HG02763 (cell line): ENCODE measurements at regions not wholly inside any gene's neighbourhood (a gene's known extent, or its start where the extent isn't known, plus 50 kb on each side); places are given as distances from the start of the nearest gene placed in this dataset.

ENCODE experiments used
- ATAC-seq: cut with Tn5 transposase; IDR thresholded peaks from one replicate; pipeline ENCODE4 v1.9.1; 2021; ENCODE audit warnings: mild to moderate bottlenecking, moderate library complexity; ENCODE audit not compliant: unreplicated experiment

GRCh38 chr13:57784633-57785032, 153.1 kb downstream of the PCDH17 start:
- ATAC-seq, result no peak

- ATAC-seq, result no peak
These were observed 155.7 kb downstream of the PCDH17 start for GRCh38 chr13:57787058-57787791.

- ATAC-seq, result no peak
These were observed 168.1 kb downstream of the PCDH17 start for GRCh38 chr13:57799624-57800023.

GRCh38 chr13:57813651-57814050, 182.1 kb downstream of the PCDH17 start:
- no peak for ATAC-seq

- no peak for ATAC-seq
These were observed 184.1 kb downstream of the PCDH17 start for GRCh38 chr13:57815600-57815999.

GRCh38 chr13:57820924-57821323, 189.4 kb downstream of the PCDH17 start:
- no peak for ATAC-seq

- ATAC-seq, result no peak
These were observed 192.2 kb downstream of the PCDH17 start for GRCh38 chr13:57823704-57824103.

GRCh38 chr13:57824121-57824520, 192.6 kb downstream of the PCDH17 start:
- ATAC-seq, result no peak

GRCh38 chr13:57825066-57825465, 193.5 kb downstream of the PCDH17 start:
- ATAC-seq, result no peak

- ATAC-seq, result no peak
These were observed 198.0 kb downstream of the PCDH17 start for GRCh38 chr13:57829496-57829895.

GRCh38 chr13:57832187-57832586, 200.6 kb downstream of the PCDH17 start:
- no peak for ATAC-seq

GRCh38 chr13:57837801-57838200, 206.3 kb downstream of the PCDH17 start:
- ATAC-seq, result no peak

GRCh38 chr13:57843521-57843920, 212.0 kb downstream of the PCDH17 start:
- ATAC-seq, result no peak

- no peak for ATAC-seq
These were observed 215.1 kb downstream of the PCDH17 start for GRCh38 chr13:57846600-57847173.

GRCh38 chr13:57857945-57858344, 226.4 kb downstream of the PCDH17 start:
- no peak for ATAC-seq

GRCh38 chr13:57858376-57858775, 226.8 kb downstream of the PCDH17 start:
- ATAC-seq, result no peak

- ATAC-seq, result no peak
These were observed 231.3 kb downstream of the PCDH17 start for GRCh38 chr13:57862879-57863278.

- no peak for ATAC-seq
These were observed 234.2 kb downstream of the PCDH17 start for GRCh38 chr13:57865600-57866294.

- no peak for ATAC-seq
These were observed 243.0 kb downstream of the PCDH17 start for GRCh38 chr13:57874530-57874929.

GRCh38 chr13:57877601-57878000, 246.1 kb downstream of the PCDH17 start:
- ATAC-seq, result no peak

GRCh38 chr13:57878291-57878690, 246.7 kb downstream of the PCDH17 start:
- ATAC-seq, result no peak

- ATAC-seq, result no peak
These were observed 265.7 kb downstream of the PCDH17 start for GRCh38 chr13:57897225-57897624.
